Activated CD4-positive, alpha-beta T cell treated with anti-CD3 and anti-CD28 coated beads, Interleukin-2, amount 10 ng/mL, durations not matched to agents 7 days and 5 days (primary cell): ENCODE measurements at regions not wholly inside any gene's neighbourhood (a gene's known extent, or its start where the extent isn't known, plus 50 kb on each side); places are given as distances from the start of the nearest gene placed in this dataset.

Source experiments
- CTCF ChIA-PET: fragments of 350-600 bp; sonication (Branson Sonifier 250); formaldehyde crosslinking; loops from one replicate; lab custom pipeline; 2021; ENCODE audit warnings: antibody characterized with exemption; lab: Charles Lee
- POLR2A ChIA-PET: fragments of 350-600 bp; sonication (Branson Sonifier 250); formaldehyde crosslinking; loops from one replicate; lab custom pipeline; 2021; ENCODE audit warnings: antibody characterized with exemption; lab: Charles Lee
- DNase-seq: peaks from one replicate; pipeline ENCODE4 v3.0.0-alpha.2; 2020
- H3K27ac Mint-ChIP-seq: one replicate; pipeline ENCODE4 v1.8.0; 2021; ENCODE audit warnings: mild to moderate bottlenecking, moderate library complexity, mixed read lengths
- H3K27me3 Mint-ChIP-seq: one replicate; pipeline ENCODE4 v1.8.0; 2021; ENCODE audit warnings: mixed read lengths
- H3K36me3 Mint-ChIP-seq: one replicate; pipeline ENCODE4 v1.8.0; 2021; ENCODE audit warnings: low read depth, mixed read lengths
- H3K4me1 Mint-ChIP-seq: one replicate; pipeline ENCODE4 v1.8.0; 2021; ENCODE audit warnings: mixed read lengths
- H3K4me3 Mint-ChIP-seq: one replicate; pipeline ENCODE4 v1.8.0; 2021; ENCODE audit warnings: mild to moderate bottlenecking, moderate library complexity, mixed read lengths
- H3K9me3 Mint-ChIP-seq: one replicate; pipeline ENCODE4 v1.8.0; 2021; ENCODE audit warnings: mixed read lengths

GRCh38 chr2:176546550-176546949, 277.3 kb downstream of the MTX2 start:
- no peaks in the 10 kb centered on the region for H3K4me1 Mint-ChIP-seq
- no peak for DNase-seq
- H3K36me3 Mint-ChIP-seq = no peaks in the 10 kb centered on the region
- H3K27me3 Mint-ChIP-seq = peaks cover 20% of the 10 kb centered on the region
- no peak overlapping the region for H3K4me3 Mint-ChIP-seq
- H3K27ac Mint-ChIP-seq = no peak overlapping the region
- ChIA-PET CTCF (interaction anchor here (1.2 kb wide), 1 partner anchor 92 kb away, joined by 3 read pairs; no protein-coding TSS in a partner anchor), POLR2A (no interaction called here)
- no peaks in the 10 kb centered on the region for H3K9me3 Mint-ChIP-seq

GRCh38 chr2:176552501-176553135, 283.4 kb downstream of the MTX2 start:
- no peaks in the 10 kb centered on the region for H3K9me3 Mint-ChIP-seq
- H3K4me1 Mint-ChIP-seq = peaks cover 12% of the 10 kb centered on the region
- CTCF ChIA-PET = interaction anchor here (0.8 to 1.4 kb wide), 2 partner anchors 8 to 18 kb away, joined by 3 read pairs; no protein-coding TSS in a partner anchor
- no peak overlapping the region for H3K27ac Mint-ChIP-seq
- POLR2A ChIA-PET = no interaction called here
- H3K27me3 Mint-ChIP-seq = peaks cover 49% of the 10 kb centered on the region
- no peak for DNase-seq
- no peaks in the 10 kb centered on the region for H3K36me3 Mint-ChIP-seq
- no peak overlapping the region for H3K4me3 Mint-ChIP-seq

GRCh38 chr2:176553685-176554100, 284.5 kb downstream of the MTX2 start:
- Mint-ChIP-seq H3K27ac (no peak overlapping the region), H3K9me3 (no peaks in the 10 kb centered on the region), H3K4me3 (peak overlapping the region; percentile 61), H3K27me3 (peaks cover 48% of the 10 kb centered on the region), H3K36me3 (no peaks in the 10 kb centered on the region), H3K4me1 (peaks cover 12% of the 10 kb centered on the region)
- DNase-seq = peak; percentile 12
- ChIA-PET CTCF (interaction anchor here (1.0 to 1.6 kb wide), 13 partner anchors 9 to 427 kb away, joined by 3 to 8 read pairs (median 4); no protein-coding TSS in a partner anchor), POLR2A (no interaction called here)

GRCh38 chr2:176554101-176555048, 285.1 kb downstream of the MTX2 start:
- no peaks in the 10 kb centered on the region for H3K36me3 Mint-ChIP-seq
- POLR2A ChIA-PET = interaction anchor here (0.7 kb wide), 1 partner anchor 362 kb away, joined by 3 read pairs; no protein-coding TSS in a partner anchor
- CTCF ChIA-PET = interaction anchor here (0.6 to 1.6 kb wide), 17 partner anchors 9 to 427 kb away, joined by 3 to 8 read pairs (median 4); no protein-coding TSS in a partner anchor
- DNase-seq = peak; percentile 24
- no peak overlapping the region for H3K27ac Mint-ChIP-seq
- peaks cover 12% of the 10 kb centered on the region for H3K4me1 Mint-ChIP-seq
- H3K9me3 Mint-ChIP-seq = no peaks in the 10 kb centered on the region
- H3K27me3 Mint-ChIP-seq = peaks cover 48% of the 10 kb centered on the region
- peak overlapping the region; percentile 61 for H3K4me3 Mint-ChIP-seq

GRCh38 chr2:176555112-176555511, 285.9 kb downstream of the MTX2 start:
- Mint-ChIP-seq H3K9me3 (no peaks in the 10 kb centered on the region), H3K4me3 (no peak overlapping the region), H3K27ac (no peak overlapping the region), H3K36me3 (no peaks in the 10 kb centered on the region), H3K4me1 (peaks cover 12% of the 10 kb centered on the region), H3K27me3 (peaks cover 51% of the 10 kb centered on the region)
- DNase-seq = no peak
- CTCF ChIA-PET = interaction anchor here (0.6 to 1.6 kb wide), 13 partner anchors 8 to 428 kb away, joined by 3 to 8 read pairs (median 4); no protein-coding TSS in a partner anchor
- POLR2A ChIA-PET = no interaction called here

- H3K27ac Mint-ChIP-seq = no peak overlapping the region
- ChIA-PET CTCF (no interaction called here), POLR2A (no interaction called here)
- H3K4me3 Mint-ChIP-seq = no peak overlapping the region
- H3K36me3 Mint-ChIP-seq = no peaks in the 10 kb centered on the region
- DNase-seq = no peak
- H3K27me3 Mint-ChIP-seq = peaks cover 56% of the 10 kb centered on the region
- H3K4me1 Mint-ChIP-seq = peaks cover 12% of the 10 kb centered on the region
- H3K9me3 Mint-ChIP-seq = no peaks in the 10 kb centered on the region
Measured at GRCh38 chr2:176555781-176556180, 286.5 kb downstream of the MTX2 start.

- H3K36me3 Mint-ChIP-seq = no peaks in the 10 kb centered on the region
- no peak overlapping the region for H3K4me3 Mint-ChIP-seq
- peaks cover 57% of the 10 kb centered on the region for H3K27me3 Mint-ChIP-seq
- no peaks in the 10 kb centered on the region for H3K9me3 Mint-ChIP-seq
- no peak overlapping the region for H3K27ac Mint-ChIP-seq
- POLR2A ChIA-PET = no interaction called here
- DNase-seq = no peak
- peaks cover 12% of the 10 kb centered on the region for H3K4me1 Mint-ChIP-seq
- CTCF ChIA-PET = no interaction called here
Measured at GRCh38 chr2:176556373-176556772, 287.1 kb downstream of the MTX2 start.

GRCh38 chr2:176557821-176558220, 288.6 kb downstream of the MTX2 start:
- ChIA-PET CTCF (no interaction called here), POLR2A (no interaction called here)
- no peaks in the 10 kb centered on the region for H3K36me3 Mint-ChIP-seq
- peaks cover 12% of the 10 kb centered on the region for H3K4me1 Mint-ChIP-seq
- no peak for DNase-seq
- H3K27ac Mint-ChIP-seq = no peak overlapping the region
- H3K27me3 Mint-ChIP-seq = peaks cover 54% of the 10 kb centered on the region
- no peak overlapping the region for H3K4me3 Mint-ChIP-seq
- no peaks in the 10 kb centered on the region for H3K9me3 Mint-ChIP-seq

- DNase-seq = no peak
- no peaks in the 10 kb centered on the region for H3K36me3 Mint-ChIP-seq
- peaks cover 50% of the 10 kb centered on the region for H3K27me3 Mint-ChIP-seq
- CTCF ChIA-PET = interaction anchor here (0.5 kb wide), 1 partner anchor 274 kb away, joined by 4 read pairs; no protein-coding TSS in a partner anchor
- peaks cover 10% of the 10 kb centered on the region for H3K4me1 Mint-ChIP-seq
- POLR2A ChIA-PET = no interaction called here
- no peak overlapping the region for H3K27ac Mint-ChIP-seq
- H3K4me3 Mint-ChIP-seq = no peak overlapping the region
- H3K9me3 Mint-ChIP-seq = no peaks in the 10 kb centered on the region
Measured at GRCh38 chr2:176558574-176559140, 289.4 kb downstream of the MTX2 start.

- H3K27me3 Mint-ChIP-seq = peaks cover 50% of the 10 kb centered on the region
- POLR2A ChIA-PET = no interaction called here
- no peaks in the 10 kb centered on the region for H3K4me1 Mint-ChIP-seq
- no peaks in the 10 kb centered on the region for H3K36me3 Mint-ChIP-seq
- no peaks in the 10 kb centered on the region for H3K9me3 Mint-ChIP-seq
- H3K4me3 Mint-ChIP-seq = no peak overlapping the region
- DNase-seq = no peak
- CTCF ChIA-PET = interaction anchor here (0.7 to 1.4 kb wide), 5 partner anchors 8 to 419 kb away, joined by 3 to 4 read pairs (median 3); no protein-coding TSS in a partner anchor
- H3K27ac Mint-ChIP-seq = no peak overlapping the region
Measured at GRCh38 chr2:176560296-176560695, 291.1 kb downstream of the MTX2 start.

- POLR2A ChIA-PET = no interaction called here
- CTCF ChIA-PET = interaction anchor here (1.4 kb wide), 1 partner anchor 10 kb away, joined by 3 read pairs; no protein-coding TSS in a partner anchor
- DNase-seq = no peak
- Mint-ChIP-seq H3K9me3 (no peaks in the 10 kb centered on the region), H3K4me1 (no peaks in the 10 kb centered on the region), H3K4me3 (no peak overlapping the region), H3K36me3 (no peaks in the 10 kb centered on the region), H3K27ac (no peak overlapping the region), H3K27me3 (peaks cover 47% of the 10 kb centered on the region)
Measured at GRCh38 chr2:176561706-176562105, 292.5 kb downstream of the MTX2 start.

GRCh38 chr2:176562359-176563078, 293.3 kb downstream of the MTX2 start:
- no peak overlapping the region for H3K27ac Mint-ChIP-seq
- CTCF ChIA-PET = interaction anchor here (1.2 kb wide), 1 partner anchor 8 kb away, joined by 5 read pairs; no protein-coding TSS in a partner anchor
- H3K9me3 Mint-ChIP-seq = no peaks in the 10 kb centered on the region
- POLR2A ChIA-PET = no interaction called here
- DNase-seq = no peak
- H3K27me3 Mint-ChIP-seq = peaks cover 45% of the 10 kb centered on the region
- H3K36me3 Mint-ChIP-seq = no peaks in the 10 kb centered on the region
- H3K4me3 Mint-ChIP-seq = no peak overlapping the region
- H3K4me1 Mint-ChIP-seq = no peaks in the 10 kb centered on the region
